Stimulated activated effector memory CD8-positive, alpha-beta T cell treated with anti-CD3 and anti-CD28 coated beads, Interleukin-12 subunit alpha, Interleukin-12 subunit beta, amount 100 ng/mL, for 72 hours (primary cell): ENCODE measurements at regions not wholly inside any gene's neighbourhood (a gene's known extent, or its start where the extent isn't known, plus 50 kb on each side); places are given as distances from the start of the nearest gene placed in this dataset.
"Not testable (repeated sequence)": the region's sequence is repeated elsewhere in the genome, so short reads cannot be mapped to it uniquely, and the experiment has no call there.

Source experiments
- ATAC-seq: fragments of 150-1000 bp; cut with Tn5 transposase; 2 replicates; pipeline ENCODE4 v1.10.0; 2021
- DNase-seq, 2 donors: peaks; one replicate each; pipeline ENCODE4 v3.0.0; 2021 to 2022; ENCODE audit warnings: low spot score in 2 of 2
- H3K27ac Mint-ChIP-seq: one replicate; pipeline ENCODE4 v1.8.0; 2022; ENCODE audit warnings: mild to moderate bottlenecking, mixed read lengths
- H3K36me3 Mint-ChIP-seq: one replicate; pipeline ENCODE4 v1.8.0; 2022; ENCODE audit warnings: mild to moderate bottlenecking, mixed read lengths
- H3K4me1 Mint-ChIP-seq: one replicate; pipeline ENCODE4 v1.8.0; 2022; ENCODE audit warnings: mixed read lengths
- H3K4me3 Mint-ChIP-seq: one replicate; pipeline ENCODE4 v1.8.0; 2022; ENCODE audit warnings: mild to moderate bottlenecking, mixed read lengths
- H3K9me3 Mint-ChIP-seq: one replicate; pipeline ENCODE4 v1.8.0; 2022; ENCODE audit warnings: mixed read lengths

DNA sequence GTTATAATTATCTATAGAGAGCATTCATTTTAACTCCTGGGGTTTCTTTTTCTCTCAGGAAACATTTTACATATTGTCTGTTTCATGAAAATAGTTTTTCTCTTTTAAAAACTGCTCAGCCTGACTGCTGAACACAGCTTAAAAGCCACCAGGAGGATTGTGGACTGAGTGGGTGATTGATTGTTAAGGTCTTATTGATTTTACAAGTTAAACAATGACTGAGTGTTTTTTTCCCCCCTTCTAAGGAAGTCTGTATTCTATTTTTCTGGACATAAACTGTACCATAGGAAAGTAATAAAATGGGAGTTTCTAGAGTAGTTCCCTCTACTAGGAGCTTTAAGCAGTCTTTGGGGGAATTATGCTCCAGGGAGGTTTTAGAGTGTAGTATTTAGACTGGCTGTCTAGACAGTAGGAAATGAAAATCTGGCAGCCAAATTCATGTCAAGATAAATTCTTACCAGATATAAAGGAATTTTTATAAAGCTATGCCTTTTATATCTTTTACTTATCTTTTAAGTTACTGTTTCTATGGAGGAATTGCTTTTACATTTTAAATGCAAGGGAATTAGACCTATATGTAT, 463.9 kb downstream of the PRR16 start:
- H3K4me1 Mint-ChIP-seq = no peaks in the 10 kb centered on the region
- ATAC-seq = no peak
- H3K4me3 Mint-ChIP-seq = no peak overlapping the region
- peaks cover 22% of the 10 kb centered on the region for H3K9me3 Mint-ChIP-seq
- H3K36me3 Mint-ChIP-seq = no peaks in the 10 kb centered on the region
- no peak overlapping the region for H3K27ac Mint-ChIP-seq
- no peak for DNase-seq

DNA sequence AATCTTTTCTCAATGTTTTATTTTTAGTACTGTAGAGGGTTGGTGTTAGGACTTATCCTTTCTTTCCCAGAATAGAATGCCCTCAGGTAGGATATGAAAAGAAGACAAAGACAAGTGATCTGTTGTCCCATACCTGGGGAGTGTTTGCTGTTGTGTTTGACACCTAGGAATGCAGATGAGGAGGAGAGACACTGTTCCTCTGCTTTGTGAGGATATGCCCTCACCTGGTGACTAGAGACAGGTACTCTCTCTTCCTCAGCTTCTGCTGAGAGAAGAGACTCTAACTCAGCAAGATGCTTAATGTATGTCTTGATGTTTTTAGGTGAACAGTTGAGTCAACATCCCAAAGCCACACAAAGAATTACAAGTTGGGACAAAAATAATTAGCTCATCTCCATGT, 468.4 kb downstream of the PRR16 start:
- Mint-ChIP-seq H3K36me3 (no peaks in the 10 kb centered on the region), H3K4me3 (no peak overlapping the region), H3K9me3 (peaks cover 11% of the 10 kb centered on the region), H3K4me1 (no peaks in the 10 kb centered on the region), H3K27ac (no peak overlapping the region)
- ATAC-seq = no peak
- no peak for DNase-seq

DNA sequence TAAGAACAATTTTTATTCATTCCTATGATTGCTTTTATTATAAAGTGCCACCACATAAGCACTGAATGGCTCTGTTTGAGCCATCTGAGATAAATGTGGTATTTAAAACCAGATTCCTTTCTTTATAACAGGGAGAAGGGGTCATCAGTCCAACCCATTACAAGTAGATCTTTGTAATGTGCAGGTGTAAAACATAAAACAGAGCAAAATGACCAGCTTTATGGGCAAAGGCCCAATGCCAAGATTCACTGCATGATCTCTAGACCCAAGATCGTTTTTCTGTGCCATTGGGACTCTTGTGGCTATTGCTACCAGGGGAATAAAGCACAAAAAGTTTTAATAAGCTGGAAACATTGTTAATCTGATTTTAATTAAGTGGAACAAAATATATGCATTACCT, 469.9 kb downstream of the PRR16 start:
- DNase-seq (no peak), ATAC-seq (no peak)
- H3K27ac Mint-ChIP-seq = no peak overlapping the region
- H3K9me3 Mint-ChIP-seq = peaks cover 14% of the 10 kb centered on the region
- no peaks in the 10 kb centered on the region for H3K4me1 Mint-ChIP-seq
- H3K36me3 Mint-ChIP-seq = no peaks in the 10 kb centered on the region
- no peak overlapping the region for H3K4me3 Mint-ChIP-seq

DNA sequence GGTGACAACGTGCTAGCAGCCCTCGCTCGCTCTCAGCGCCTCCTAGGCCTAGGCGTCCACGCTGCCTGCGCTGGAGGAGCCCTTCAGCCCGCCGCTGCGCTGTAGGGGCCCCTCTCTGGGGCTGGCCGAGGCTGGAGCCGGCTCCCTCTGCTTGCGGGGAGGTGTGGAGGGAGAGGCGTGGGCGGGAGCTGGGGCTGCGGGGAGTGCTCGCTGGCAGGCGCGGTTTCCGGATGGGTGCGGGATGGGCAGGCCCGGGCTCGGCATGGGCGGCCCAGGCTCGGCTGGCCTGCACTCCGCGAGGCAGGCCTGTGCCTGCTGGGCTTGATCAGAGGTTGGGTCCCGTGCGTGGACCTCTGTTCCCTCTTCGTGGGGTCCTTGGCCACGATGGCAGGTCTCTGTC, 472.6 kb downstream of the PRR16 start:
- H3K4me1 Mint-ChIP-seq = no peaks in the 10 kb centered on the region
- DNase-seq = no peak
- ATAC-seq = no peak

DNA sequence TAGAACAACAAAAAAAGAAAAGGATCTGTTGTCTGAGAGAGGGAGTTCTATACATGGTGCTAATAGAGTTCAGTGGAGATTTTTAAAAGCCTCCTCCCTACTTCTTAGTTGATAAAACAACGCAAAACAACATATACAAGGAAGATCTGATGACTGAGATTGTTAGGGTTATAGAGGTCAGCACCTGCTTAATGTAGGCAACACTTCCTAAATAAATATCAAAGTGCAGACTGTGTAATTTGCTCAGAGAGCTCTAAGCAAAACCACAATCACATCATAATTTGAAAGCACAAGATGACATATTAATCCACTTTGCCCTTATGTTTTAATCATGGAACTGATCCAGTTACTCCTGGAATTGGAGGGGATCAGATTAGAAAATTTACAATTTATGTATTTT, 474.5 kb downstream of the PRR16 start:
- Mint-ChIP-seq H3K36me3 (no peaks in the 10 kb centered on the region), H3K9me3 (peaks cover 8% of the 10 kb centered on the region), H3K4me3 (no peak overlapping the region), H3K27ac (no peak overlapping the region), H3K4me1 (no peaks in the 10 kb centered on the region)
- ATAC-seq = no peak
- DNase-seq = no peak

More for the DNA sequence above, 472.6 kb downstream of the PRR16 start:
- Mint-ChIP-seq H3K27ac (no peak overlapping the region), H3K9me3 (peaks cover 9% of the 10 kb centered on the region), H3K36me3 (no peaks in the 10 kb centered on the region), H3K4me3 (no peak overlapping the region)

DNA sequence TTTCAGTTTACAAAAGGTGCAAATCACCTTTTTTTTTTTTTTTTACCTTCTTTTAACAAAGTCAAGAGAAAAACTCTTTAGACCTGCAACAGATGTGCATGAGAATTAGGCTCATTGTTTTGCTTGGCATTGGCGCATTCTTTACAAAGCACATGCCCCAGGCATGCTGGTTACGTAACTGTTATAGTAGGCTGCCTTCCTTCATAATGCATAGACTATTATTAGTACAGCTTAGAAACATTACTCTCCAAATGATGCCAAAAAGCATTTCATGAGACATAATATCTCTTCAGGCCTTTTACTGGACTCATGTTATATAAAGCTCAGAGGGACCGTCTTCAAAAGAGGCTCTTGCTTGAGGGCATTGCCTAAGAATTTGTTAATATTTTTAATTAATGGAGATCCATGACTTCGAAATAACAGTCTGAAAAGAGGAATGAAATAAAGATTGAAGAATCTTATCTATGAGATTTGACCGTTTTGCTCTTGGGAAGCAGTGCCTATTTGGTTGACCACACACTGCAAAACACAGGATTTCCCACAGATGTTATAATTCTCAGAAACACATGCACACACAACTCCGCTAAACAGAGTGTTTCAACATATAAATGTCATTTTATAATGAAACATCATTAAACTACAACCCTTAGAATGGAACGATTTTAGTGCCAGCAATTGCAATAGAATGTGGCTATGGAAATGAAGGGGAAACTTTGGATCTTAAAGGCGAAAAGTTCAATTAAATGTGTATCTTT, 478.7 kb downstream of the PRR16 start:
- no peak for ATAC-seq
- H3K4me1 Mint-ChIP-seq = no peaks in the 10 kb centered on the region
- no peaks in the 10 kb centered on the region for H3K36me3 Mint-ChIP-seq
- H3K4me3 Mint-ChIP-seq = no peak overlapping the region
- peaks cover 12% of the 10 kb centered on the region for H3K9me3 Mint-ChIP-seq
- DNase-seq = no peak
- no peak overlapping the region for H3K27ac Mint-ChIP-seq

DNA sequence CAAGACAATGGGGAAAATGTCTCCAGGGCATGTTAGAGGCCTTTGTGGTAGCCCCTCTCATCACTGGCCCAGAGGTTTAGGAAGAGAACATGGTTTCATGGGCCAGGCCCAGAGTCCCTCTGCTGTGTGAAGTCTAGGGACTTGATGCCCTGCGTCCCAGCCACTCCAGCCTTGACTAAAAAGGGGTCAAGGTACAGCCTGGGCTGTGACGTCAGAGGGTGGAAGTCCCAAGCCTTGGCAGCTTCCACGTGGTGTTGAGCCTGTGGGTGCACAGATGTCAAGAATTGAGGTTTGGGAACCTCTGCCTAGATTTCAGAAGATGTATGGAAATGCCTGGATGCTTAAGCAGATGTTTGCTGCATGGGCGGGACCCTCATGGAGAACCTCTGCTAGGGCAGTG, 485.5 kb downstream of the PRR16 start:
- not testable (repeated sequence) for H3K4me3 Mint-ChIP-seq, H3K27ac Mint-ChIP-seq, ATAC-seq, H3K36me3 Mint-ChIP-seq, H3K4me1 Mint-ChIP-seq, DNase-seq
- peaks cover 25% of the 10 kb centered on the region for H3K9me3 Mint-ChIP-seq

DNA sequence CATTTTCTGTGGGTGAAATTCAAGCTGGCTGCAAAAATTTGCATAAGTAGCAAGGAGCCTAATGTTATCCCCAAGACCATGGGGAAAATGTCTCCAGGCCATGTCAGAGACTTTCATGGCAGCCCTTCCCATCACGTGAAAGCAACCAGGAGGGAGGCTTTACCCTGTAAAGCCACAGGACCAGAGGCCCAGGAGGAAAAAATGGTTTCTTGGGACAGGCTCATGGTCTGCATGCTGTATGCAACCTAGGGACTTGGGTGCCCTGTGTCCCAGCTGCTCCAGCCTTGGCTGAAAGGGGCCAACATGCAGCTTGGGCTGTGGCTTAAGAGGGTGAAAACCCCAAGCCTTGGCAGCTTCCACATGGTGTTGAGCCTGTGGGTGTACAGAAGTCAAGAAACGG, 489.3 kb downstream of the PRR16 start:
- ATAC-seq, DNase-seq, H3K4me1 Mint-ChIP-seq, H3K36me3 Mint-ChIP-seq, H3K27ac Mint-ChIP-seq, H3K4me3 Mint-ChIP-seq: not testable (repeated sequence)
- peaks cover 26% of the 10 kb centered on the region for H3K9me3 Mint-ChIP-seq

DNA sequence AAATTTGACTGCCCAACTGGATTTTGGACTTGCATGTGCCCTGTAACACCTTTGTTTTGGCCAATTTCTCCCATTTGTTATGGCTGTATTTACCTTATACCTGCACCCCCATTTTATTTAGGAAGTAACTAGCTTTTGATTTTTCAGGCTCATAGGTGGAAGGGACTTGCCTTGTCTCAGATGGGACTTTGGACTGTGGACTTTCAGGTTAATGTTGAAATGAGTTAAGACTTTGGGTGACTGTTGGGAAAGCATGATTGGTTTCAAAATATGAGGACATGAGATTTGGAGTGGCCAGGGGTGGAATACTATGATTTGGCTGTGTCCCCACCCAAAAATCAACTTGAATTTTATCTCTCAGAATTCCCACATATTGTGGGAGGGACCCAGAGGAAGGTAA, 490.2 kb downstream of the PRR16 start:
- Mint-ChIP-seq H3K36me3 (no peaks in the 10 kb centered on the region), H3K4me1 (no peaks in the 10 kb centered on the region), H3K27ac (no peak overlapping the region), H3K4me3 (no peak overlapping the region), H3K9me3 (peaks cover 26% of the 10 kb centered on the region)
- ATAC-seq = no peak
- DNase-seq = no peak

DNA sequence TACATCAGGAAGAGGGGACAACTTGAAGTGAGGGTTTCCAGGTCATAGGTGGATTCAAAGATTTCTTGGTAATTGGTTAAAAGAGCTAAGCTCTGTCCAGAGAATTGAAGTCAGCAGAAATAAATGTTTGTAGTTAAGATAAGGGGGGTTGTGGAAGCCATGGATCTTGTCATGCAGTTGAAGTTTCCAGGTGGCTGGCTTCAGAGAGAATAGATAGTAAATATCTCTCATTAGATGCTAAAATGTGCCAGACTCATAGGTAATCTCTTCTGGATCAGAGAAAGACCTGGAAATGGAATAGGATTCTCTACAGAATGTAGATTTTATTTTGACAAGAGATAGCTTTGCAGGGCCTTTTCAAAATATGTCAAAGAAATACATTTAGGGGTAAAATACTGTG, 491.7 kb downstream of the PRR16 start:
- H3K4me1 Mint-ChIP-seq = no peaks in the 10 kb centered on the region
- H3K36me3 Mint-ChIP-seq = no peaks in the 10 kb centered on the region
- H3K4me3 Mint-ChIP-seq = no peak overlapping the region
- peaks cover 27% of the 10 kb centered on the region for H3K9me3 Mint-ChIP-seq
- DNase-seq = no peak
- H3K27ac Mint-ChIP-seq = no peak overlapping the region
- ATAC-seq = no peak

DNA sequence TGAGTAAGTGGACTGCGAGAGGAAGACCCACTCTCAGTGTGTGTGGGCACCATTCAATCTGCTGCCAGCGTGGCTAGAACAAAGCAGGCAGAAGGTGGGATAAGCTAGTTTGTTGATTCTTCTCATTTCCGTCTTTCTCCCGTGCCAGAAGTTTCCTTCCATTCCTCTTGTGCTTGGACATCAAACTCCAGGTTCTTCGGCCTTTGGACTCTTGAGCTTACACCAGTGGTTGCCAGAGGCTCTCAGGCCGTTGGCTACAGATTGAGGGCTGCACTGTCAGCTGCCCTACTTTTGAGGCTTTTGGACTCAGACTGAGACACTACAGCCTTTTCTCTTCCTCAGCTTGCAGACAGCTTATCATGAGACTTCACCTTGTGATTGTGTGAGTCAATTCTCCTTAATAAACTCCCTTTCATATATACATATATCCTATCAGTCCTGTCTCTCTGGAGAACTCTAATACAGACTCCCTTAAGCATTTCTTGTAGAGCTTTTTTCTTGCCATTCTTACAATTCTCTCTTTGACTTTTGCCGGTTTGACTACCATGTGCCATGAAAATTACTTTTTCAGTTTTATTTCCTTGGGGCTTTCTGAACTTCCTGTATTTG, 494.9 kb downstream of the PRR16 start:
- Mint-ChIP-seq H3K36me3 (no peaks in the 10 kb centered on the region), H3K4me3 (no peak overlapping the region), H3K9me3 (peaks cover 22% of the 10 kb centered on the region), H3K4me1 (no peaks in the 10 kb centered on the region), H3K27ac (no peak overlapping the region)
- ATAC-seq = no peak
- DNase-seq = no peak

DNA sequence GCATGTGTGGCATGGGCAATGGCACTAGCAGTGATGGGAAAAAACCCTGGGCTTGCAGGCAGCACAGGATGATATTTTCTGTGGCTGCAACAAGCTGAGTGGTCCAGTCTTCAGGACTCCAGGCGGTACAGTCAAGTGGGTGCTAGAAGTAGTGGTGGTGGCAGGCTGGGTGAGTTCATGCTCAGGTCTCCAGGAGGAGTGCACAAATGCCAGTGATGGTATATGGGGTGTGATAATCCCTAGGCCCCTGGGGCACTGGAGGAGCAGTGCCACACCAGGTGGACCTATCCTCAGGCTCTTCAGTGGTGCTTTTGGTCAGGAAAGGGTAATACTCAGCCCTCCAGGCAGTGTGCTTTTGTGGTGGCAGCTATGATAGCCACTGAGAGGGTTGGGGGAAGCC, 496.4 kb downstream of the PRR16 start:
- Mint-ChIP-seq H3K4me1 (no peaks in the 10 kb centered on the region), H3K27ac (no peak overlapping the region), H3K9me3 (peaks cover 17% of the 10 kb centered on the region), H3K4me3 (no peak overlapping the region), H3K36me3 (no peaks in the 10 kb centered on the region)
- DNase-seq = no peak
- ATAC-seq = no peak

DNA sequence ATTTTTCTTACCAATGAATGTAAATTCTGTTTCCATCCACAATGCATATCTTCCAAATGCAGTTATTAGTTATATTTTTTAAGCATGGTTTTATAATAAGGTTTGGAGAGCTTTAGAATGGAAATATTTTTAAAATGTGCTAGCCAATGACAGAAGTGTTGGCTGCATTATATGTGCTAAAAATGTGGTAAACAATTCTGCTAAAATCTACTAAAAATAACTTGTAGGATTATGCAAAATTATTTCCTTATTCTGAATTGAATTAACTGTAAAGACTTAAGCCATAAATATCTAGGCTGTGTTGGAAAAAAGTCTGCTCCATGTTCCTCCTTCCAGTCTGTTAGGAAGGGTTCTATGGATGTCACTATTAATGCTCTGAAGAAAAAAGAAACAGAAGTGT, 503.3 kb downstream of the PRR16 start:
- Mint-ChIP-seq H3K4me3 (no peak overlapping the region), H3K27ac (no peak overlapping the region)

DNA sequence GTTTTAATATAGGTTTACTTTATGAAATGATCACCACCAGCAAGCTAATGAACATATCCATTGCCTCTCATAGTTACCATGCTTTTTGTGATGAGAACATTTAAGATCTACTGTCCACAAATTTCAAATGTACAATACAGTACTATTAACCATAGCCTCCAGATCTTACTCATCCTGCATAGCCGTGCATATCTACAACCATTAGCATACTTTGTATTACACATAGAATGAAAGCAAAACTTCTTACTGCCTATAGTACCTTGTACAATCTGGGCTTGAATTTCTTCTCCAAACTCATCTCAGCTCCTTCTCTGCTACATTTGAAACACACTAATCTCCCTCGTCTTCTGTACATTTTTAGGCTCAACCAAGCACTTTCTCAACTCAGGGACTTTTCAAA, 510.6 kb downstream of the PRR16 start:
- no peak for DNase-seq
- Mint-ChIP-seq H3K4me1 (no peaks in the 10 kb centered on the region), H3K27ac (no peak overlapping the region), H3K9me3 (peaks cover 24% of the 10 kb centered on the region), H3K4me3 (no peak overlapping the region), H3K36me3 (no peaks in the 10 kb centered on the region)
- no peak for ATAC-seq

More for the DNA sequence above, 503.3 kb downstream of the PRR16 start:
- no peaks in the 10 kb centered on the region for H3K36me3 Mint-ChIP-seq
- ATAC-seq (no peak), DNase-seq (no peak)
- H3K4me1 Mint-ChIP-seq = no peaks in the 10 kb centered on the region
- H3K9me3 Mint-ChIP-seq = peaks cover 11% of the 10 kb centered on the region

DNA sequence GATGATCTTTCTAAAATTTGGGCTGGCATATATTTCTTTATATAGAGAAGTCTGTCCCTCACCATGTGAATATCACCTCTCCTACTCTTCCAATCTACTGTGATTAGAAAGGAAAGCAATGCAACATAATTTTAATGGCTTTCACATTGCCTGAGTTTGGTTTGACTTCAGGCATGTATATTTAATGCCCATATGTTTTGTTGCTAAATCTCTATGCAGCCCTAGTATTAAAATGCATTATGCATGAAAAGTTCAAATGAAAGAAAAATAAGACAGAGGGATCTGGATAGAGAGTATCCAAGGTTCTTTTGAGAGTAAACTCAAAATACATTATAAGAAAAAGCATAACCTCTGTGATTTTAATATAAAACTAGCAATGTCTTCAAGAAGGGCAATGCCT, 518.3 kb downstream of the PRR16 start:
- DNase-seq = no peak
- no peaks in the 10 kb centered on the region for H3K4me1 Mint-ChIP-seq

DNA sequence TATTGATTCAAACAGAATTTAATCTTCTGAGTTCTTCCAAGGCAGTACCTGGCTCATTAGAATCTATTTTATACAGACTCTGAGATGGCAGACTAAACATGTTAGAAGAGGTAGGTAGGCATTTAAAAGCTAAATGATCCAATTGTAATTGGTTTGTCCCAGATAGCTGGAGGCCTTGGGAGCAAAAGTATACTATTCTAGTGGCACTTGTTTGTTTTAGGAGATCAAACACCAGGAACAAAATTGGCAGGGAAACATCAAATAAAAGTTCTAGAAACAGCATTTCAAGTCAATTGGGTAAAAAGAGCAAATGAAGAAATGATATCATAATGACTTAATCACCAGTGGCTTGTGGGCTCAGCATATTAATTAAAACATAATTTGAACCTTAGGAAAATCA, 521.4 kb downstream of the PRR16 start:
- Mint-ChIP-seq H3K4me1 (no peaks in the 10 kb centered on the region), H3K9me3 (no peaks in the 10 kb centered on the region), H3K36me3 (no peaks in the 10 kb centered on the region), H3K4me3 (no peak overlapping the region), H3K27ac (no peak overlapping the region)
- ATAC-seq (no peak), DNase-seq (no peak)

More for the DNA sequence above, 518.3 kb downstream of the PRR16 start:
- ATAC-seq = no peak
- Mint-ChIP-seq H3K4me3 (no peak overlapping the region), H3K9me3 (peaks cover 3% of the 10 kb centered on the region), H3K27ac (no peak overlapping the region), H3K36me3 (no peaks in the 10 kb centered on the region)
